C4-2B (cell line): ENCODE measurements at regions not wholly inside any gene's neighbourhood (a gene's known extent, or its start where the extent isn't known, plus 50 kb on each side); places are given as distances from the start of the nearest gene placed in this dataset.

Experiments
- ZFX ChIP-seq: fragments of 450-650 bp; IDR thresholded peaks from 2 replicates; pipeline ENCODE4 v1.6.1; 2017
- TF ChIP-seq, protein P1 (sequence below): fragments of 450-650 bp; conservative IDR thresholded peaks from 2 replicates; pipeline ENCODE4 v1.5.1; 2017; ENCODE audit warnings: mild to moderate bottlenecking

GRCh38 chr3:89702404-89702803 is 595.0 kb downstream of the EPHA3 start:
- TF ChIP-seq, protein P1, sequence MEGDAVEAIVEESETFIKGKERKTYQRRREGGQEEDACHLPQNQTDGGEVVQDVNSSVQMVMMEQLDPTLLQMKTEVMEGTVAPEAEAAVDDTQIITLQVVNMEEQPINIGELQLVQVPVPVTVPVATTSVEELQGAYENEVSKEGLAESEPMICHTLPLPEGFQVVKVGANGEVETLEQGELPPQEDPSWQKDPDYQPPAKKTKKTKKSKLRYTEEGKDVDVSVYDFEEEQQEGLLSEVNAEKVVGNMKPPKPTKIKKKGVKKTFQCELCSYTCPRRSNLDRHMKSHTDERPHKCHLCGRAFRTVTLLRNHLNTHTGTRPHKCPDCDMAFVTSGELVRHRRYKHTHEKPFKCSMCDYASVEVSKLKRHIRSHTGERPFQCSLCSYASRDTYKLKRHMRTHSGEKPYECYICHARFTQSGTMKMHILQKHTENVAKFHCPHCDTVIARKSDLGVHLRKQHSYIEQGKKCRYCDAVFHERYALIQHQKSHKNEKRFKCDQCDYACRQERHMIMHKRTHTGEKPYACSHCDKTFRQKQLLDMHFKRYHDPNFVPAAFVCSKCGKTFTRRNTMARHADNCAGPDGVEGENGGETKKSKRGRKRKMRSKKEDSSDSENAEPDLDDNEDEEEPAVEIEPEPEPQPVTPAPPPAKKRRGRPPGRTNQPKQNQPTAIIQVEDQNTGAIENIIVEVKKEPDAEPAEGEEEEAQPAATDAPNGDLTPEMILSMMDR = no peak
- TF ChIP-seq ZFX = no peak
